Activated T-cell treated with anti-CD3 and anti-CD28 coated beads, Interleukin-2, amount 50 U/mL, for 4 hours (primary cell): ENCODE measurements at regions not wholly inside any gene's neighbourhood (a gene's known extent, or its start where the extent isn't known, plus 50 kb on each side); places are given as distances from the start of the nearest gene placed in this dataset.

Experiments
- ATAC-seq, 2 donors: fragments of 200-7000 bp; cut with Tn5 transposase; one replicate each; pipeline ENCODE4 v1.10.0; 2021
- DNase-seq: peaks from one replicate; pipeline ENCODE4 v3.0.0-alpha.2; 2020
- H3K27me3 Mint-ChIP-seq: one replicate; pipeline ENCODE4 v1.8.0; 2021; ENCODE audit warnings: low read depth, mixed read lengths
- H3K36me3 Mint-ChIP-seq: one replicate; pipeline ENCODE4 v1.8.0; 2022; ENCODE audit warnings: mixed read lengths; ENCODE audit not compliant: insufficient read depth
- H3K4me1 Mint-ChIP-seq: one replicate; pipeline ENCODE4 v1.8.0; 2021; ENCODE audit warnings: low read depth, mixed read lengths
- H3K4me3 Mint-ChIP-seq: one replicate; pipeline ENCODE4 v1.8.0; 2021; ENCODE audit warnings: mild to moderate bottlenecking, moderate library complexity, mixed read lengths
- H3K9me3 Mint-ChIP-seq: one replicate; pipeline ENCODE4 v1.8.0; 2021; ENCODE audit warnings: mixed read lengths

GRCh38 chr15:69751147-69751546 is 298.5 kb downstream of the RPLP1 start:
- Mint-ChIP-seq H3K4me1 (peaks cover 51% of the 10 kb centered on the region), H3K27me3 (peaks cover 3% of the 10 kb centered on the region), H3K9me3 (peaks cover 11% of the 10 kb centered on the region), H3K4me3 (no peak overlapping the region), H3K36me3 (peaks cover 2% of the 10 kb centered on the region)
- ATAC-seq (no peak), DNase-seq (no peak)

- H3K4me3 Mint-ChIP-seq: no peak overlapping the region
- peaks cover 55% of the 10 kb centered on the region for H3K4me1 Mint-ChIP-seq
- DNase-seq (no peak), ATAC-seq (no peak)
- peaks cover 11% of the 10 kb centered on the region for H3K9me3 Mint-ChIP-seq
- peaks cover 3% of the 10 kb centered on the region for H3K27me3 Mint-ChIP-seq
- H3K36me3 Mint-ChIP-seq: peaks cover 2% of the 10 kb centered on the region
Observed at GRCh38 chr15:69751566-69751965, 298.9 kb downstream of the RPLP1 start.

- DNase-seq: no peak
- ATAC-seq: no peak
- Mint-ChIP-seq H3K27me3 (peaks cover 3% of the 10 kb centered on the region), H3K9me3 (peaks cover 11% of the 10 kb centered on the region), H3K4me1 (peaks cover 77% of the 10 kb centered on the region), H3K4me3 (no peak overlapping the region), H3K36me3 (peaks cover 2% of the 10 kb centered on the region)
Observed at GRCh38 chr15:69753867-69754266, 301.2 kb downstream of the RPLP1 start.

- peaks cover 2% of the 10 kb centered on the region for H3K36me3 Mint-ChIP-seq
Observed at GRCh38 chr15:69754313-69754712, 301.7 kb downstream of the RPLP1 start.

GRCh38 chr15:69755551-69756310 is 303.1 kb downstream of the RPLP1 start:
- ATAC-seq: peak; percentile 75 to 76
- Mint-ChIP-seq H3K4me1 (peaks cover 86% of the 10 kb centered on the region), H3K9me3 (peaks cover 11% of the 10 kb centered on the region), H3K4me3 (peak overlapping the region; percentile 54), H3K27me3 (peaks cover 3% of the 10 kb centered on the region), H3K36me3 (peaks cover 2% of the 10 kb centered on the region)
- DNase-seq: peak; percentile 75

More at GRCh38 chr15:69754313-69754712, 301.7 kb downstream of the RPLP1 start:
- DNase-seq (no peak), ATAC-seq (no peak)
- H3K27me3 Mint-ChIP-seq: peaks cover 3% of the 10 kb centered on the region
- H3K4me1 Mint-ChIP-seq: peaks cover 82% of the 10 kb centered on the region
- H3K9me3 Mint-ChIP-seq: peaks cover 11% of the 10 kb centered on the region
- peak overlapping the region; percentile 54 for H3K4me3 Mint-ChIP-seq

GRCh38 chr15:69756440-69756839 is 303.8 kb downstream of the RPLP1 start:
- DNase-seq (no peak), ATAC-seq (no peak)
- H3K36me3 Mint-ChIP-seq: peaks cover 5% of the 10 kb centered on the region
- peaks cover 3% of the 10 kb centered on the region for H3K27me3 Mint-ChIP-seq
- H3K4me1 Mint-ChIP-seq: peaks cover 91% of the 10 kb centered on the region
- H3K4me3 Mint-ChIP-seq: peak overlapping the region; percentile 19
- H3K9me3 Mint-ChIP-seq: peaks cover 16% of the 10 kb centered on the region

GRCh38 chr15:69757186-69757585 is 304.6 kb downstream of the RPLP1 start:
- Mint-ChIP-seq H3K36me3 (peaks cover 5% of the 10 kb centered on the region), H3K9me3 (peaks cover 16% of the 10 kb centered on the region), H3K27me3 (peaks cover 3% of the 10 kb centered on the region), H3K4me1 (peaks cover 95% of the 10 kb centered on the region), H3K4me3 (peak overlapping the region; percentile 27)
- peak; percentile 61 for DNase-seq
- peak; percentile 49 to 52 for ATAC-seq

- ATAC-seq (no peak), DNase-seq (no peak)
- H3K4me1 Mint-ChIP-seq: peaks cover 96% of the 10 kb centered on the region
- H3K27me3 Mint-ChIP-seq: peaks cover under 1% of the 10 kb centered on the region
- H3K4me3 Mint-ChIP-seq: peak overlapping the region; percentile 55
- H3K9me3 Mint-ChIP-seq: peaks cover 9% of the 10 kb centered on the region
- peaks cover 5% of the 10 kb centered on the region for H3K36me3 Mint-ChIP-seq
Observed at GRCh38 chr15:69758291-69758771, 305.7 kb downstream of the RPLP1 start.

GRCh38 chr15:69758810-69759790 is 306.5 kb downstream of the RPLP1 start:
- H3K4me3 Mint-ChIP-seq: peak overlapping the region; percentile 55
- DNase-seq (peak; percentile 81), ATAC-seq (peak; percentile 55 to 57)
- H3K36me3 Mint-ChIP-seq: peaks cover 5% of the 10 kb centered on the region
- H3K4me1 Mint-ChIP-seq: peaks cover 92% of the 10 kb centered on the region
- peaks cover 6% of the 10 kb centered on the region for H3K9me3 Mint-ChIP-seq
- H3K27me3 Mint-ChIP-seq: no peaks in the 10 kb centered on the region

- Mint-ChIP-seq H3K36me3 (peaks cover 3% of the 10 kb centered on the region), H3K27me3 (no peaks in the 10 kb centered on the region), H3K9me3 (peaks cover 6% of the 10 kb centered on the region), H3K4me3 (peak overlapping the region; percentile 52), H3K4me1 (peaks cover 79% of the 10 kb centered on the region)
- DNase-seq (no peak), ATAC-seq (no peak)
Observed at GRCh38 chr15:69760258-69760845, 307.7 kb downstream of the RPLP1 start.

- H3K9me3 Mint-ChIP-seq: peaks cover 6% of the 10 kb centered on the region
- H3K27me3 Mint-ChIP-seq: no peaks in the 10 kb centered on the region
- DNase-seq: peak; percentile 79
- peak overlapping the region; percentile 52 for H3K4me3 Mint-ChIP-seq
- ATAC-seq: peak; percentile 57 to 64
- H3K4me1 Mint-ChIP-seq: peaks cover 75% of the 10 kb centered on the region
- H3K36me3 Mint-ChIP-seq: peaks cover 3% of the 10 kb centered on the region
Observed at GRCh38 chr15:69760890-69761568, 308.4 kb downstream of the RPLP1 start.

GRCh38 chr15:69762373-69763148 is 309.9 kb downstream of the RPLP1 start:
- peaks cover 59% of the 10 kb centered on the region for H3K4me1 Mint-ChIP-seq
- H3K27me3 Mint-ChIP-seq: peaks cover 5% of the 10 kb centered on the region
- H3K36me3 Mint-ChIP-seq: peaks cover 3% of the 10 kb centered on the region
- H3K9me3 Mint-ChIP-seq: peaks cover 11% of the 10 kb centered on the region
- no peak overlapping the region for H3K4me3 Mint-ChIP-seq
- no peak for ATAC-seq
- no peak for DNase-seq

- Mint-ChIP-seq H3K9me3 (peaks cover 11% of the 10 kb centered on the region), H3K4me3 (no peak overlapping the region), H3K27me3 (peaks cover 5% of the 10 kb centered on the region), H3K36me3 (peaks cover 3% of the 10 kb centered on the region), H3K4me1 (peaks cover 47% of the 10 kb centered on the region)
- ATAC-seq: no peak
- no peak for DNase-seq
Observed at GRCh38 chr15:69763831-69764230, 311.2 kb downstream of the RPLP1 start.
